ENCODE measurements at regions not wholly inside any gene's neighbourhood (a gene's known extent, or its start where the extent isn't known, plus 50 kb on each side); places are given as distances from the start of the nearest gene placed in this dataset.
A peak's percentile ranks its signal among the peaks of the same experiment; 100 is the strongest.
"Not testable (repeated sequence)": the region's sequence is repeated elsewhere in the genome, so short reads cannot be mapped to it uniquely, and the experiment has no call there.

GRCh38 chr2:62624855-62625254, 80.7 kb upstream of the EHBP1 start:
- Mint-ChIP-seq H3K36me3 (no peaks in the 10 kb centered on the region), H3K9me3 (peaks cover 5 to 6% (median 5%) of the 10 kb centered on the region in 3 donors), H3K4me1 (peaks cover 0 to 8% (median 4%) of the 10 kb centered on the region in 3 donors), H3K27ac (no peak overlapping the region), H3K27me3 (peaks cover 16 to 19% of the 10 kb centered on the region in 2 donors), H3K4me3 (no peak overlapping the region)
- ChIA-PET CTCF (no interaction called here), POLR2A (no interaction called here)
- Histone ChIP-seq H3K27ac (ENCODE audit: low read length) (no peak overlapping the region), H3K4me1 (ENCODE audit: control insufficient read depth in 1 of 2, extremely low read depth in 1 of 2, insufficient read depth in 2 of 2, low read length in 2 of 2) (peaks cover 0 to 3% of the 10 kb centered on the region in 2 experiments), H3K4me3 (ENCODE audit: control insufficient read depth in 1 of 2, extremely low read depth in 1 of 2, low read length in 1 of 2) (no peak overlapping the region), H3K27me3 (replicated peaks in 1 of 2; ENCODE audit: control insufficient read depth in 2 of 2, extremely low read depth in 1 of 2, insufficient read depth in 2 of 2, low read length in 1 of 2) (peaks cover 0 to 13% of the 10 kb centered on the region in 2 experiments), H3K9me3 (no peaks in the 10 kb centered on the region), H3K36me3 (ENCODE audit: control insufficient read depth in 2 of 2, extremely low read depth in 1 of 2, insufficient read depth in 1 of 2, low read length in 1 of 2) (no peaks in the 10 kb centered on the region)
- no CpG with 5 or more reads among the region's 3 CpGs for WGBS (ENCODE audit: insufficient coverage)
- DNase-seq (no peak), ATAC-seq (replicated peaks in 1 of 4) (no peak)

DNA sequence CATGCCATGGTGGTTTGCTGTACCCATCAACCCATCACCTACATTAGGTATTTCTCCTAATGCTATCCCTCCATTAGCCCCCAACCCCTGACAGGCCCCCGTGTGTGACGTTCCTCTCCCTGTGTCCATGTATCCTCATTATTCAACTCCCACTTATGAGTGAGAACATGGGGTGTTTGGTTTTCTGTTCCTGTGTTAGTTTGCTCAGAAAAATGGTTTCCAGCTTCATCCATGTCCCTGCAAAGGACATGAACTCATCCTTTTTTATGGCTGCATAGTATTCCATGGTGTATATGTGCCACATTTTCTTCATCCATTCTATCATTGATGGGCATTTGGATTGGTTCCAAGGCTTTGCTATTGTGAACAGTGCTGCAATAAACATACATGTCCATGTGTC, 89.0 kb upstream of the EHBP1 start:
- H3K27ac Mint-ChIP-seq; CTCF ChIA-PET; H3K36me3 Mint-ChIP-seq; H3K4me1 ChIP-seq (ENCODE audit: control insufficient read depth in 1 of 2, extremely low read depth in 1 of 2, insufficient read depth in 2 of 2, low read length in 2 of 2); H3K4me3 ChIP-seq (ENCODE audit: control insufficient read depth in 1 of 2, extremely low read depth in 1 of 2, low read length in 1 of 2); H3K4me3 Mint-ChIP-seq; DNase-seq; ATAC-seq (replicated peaks in 1 of 4); H3K9me3 ChIP-seq; H3K27ac ChIP-seq (ENCODE audit: low read length); H3K36me3 ChIP-seq (ENCODE audit: control insufficient read depth in 2 of 2, extremely low read depth in 1 of 2, insufficient read depth in 1 of 2, low read length in 1 of 2); H3K4me1 Mint-ChIP-seq; H3K27me3 ChIP-seq (replicated peaks in 1 of 2; ENCODE audit: control insufficient read depth in 2 of 2, extremely low read depth in 1 of 2, insufficient read depth in 2 of 2, low read length in 1 of 2); POLR2A ChIA-PET: not testable (repeated sequence)
- Mint-ChIP-seq H3K27me3 (peaks cover 12 to 18% of the 10 kb centered on the region in 2 donors), H3K9me3 (peaks cover 16 to 31% (median 20%) of the 10 kb centered on the region in 3 donors)
- no CpG with 5 or more reads among the region's 2 CpGs for WGBS (ENCODE audit: insufficient coverage)

DNA sequence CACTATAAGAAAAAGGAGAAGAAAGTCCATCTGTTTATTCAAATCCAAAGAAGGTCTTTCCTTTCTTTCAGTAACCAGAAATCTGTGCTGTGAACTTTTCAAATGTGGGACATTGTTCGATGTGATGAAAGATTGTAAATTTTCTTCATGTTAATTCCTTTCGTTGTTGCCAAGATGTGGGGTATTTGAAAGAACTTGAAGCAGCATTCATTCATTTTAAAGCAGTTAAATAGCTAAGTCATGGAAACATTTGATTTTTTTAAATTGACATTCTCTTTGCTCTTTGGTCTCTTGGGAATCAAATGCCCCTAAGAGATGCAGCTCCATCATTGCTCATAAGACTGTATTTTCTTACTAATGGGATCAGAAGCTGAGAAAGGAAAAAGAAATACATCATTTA, 93.7 kb upstream of the EHBP1 start:
- no peaks in the 10 kb centered on the region for H3K27me3 ChIP-seq (replicated peaks in 1 of 2; ENCODE audit: control insufficient read depth in 2 of 2, extremely low read depth in 1 of 2, insufficient read depth in 2 of 2, low read length in 1 of 2)
- Mint-ChIP-seq H3K36me3 (no peaks in the 10 kb centered on the region), H3K27me3 (peaks cover 0 to 5% of the 10 kb centered on the region in 2 donors), H3K4me3 (no peak overlapping the region), H3K4me1 (no peaks in the 10 kb centered on the region), H3K9me3 (peaks cover 0 to 5% (median under 1%) of the 10 kb centered on the region in 3 donors), H3K27ac (no peak overlapping the region)
- no peaks in the 10 kb centered on the region for H3K4me1 ChIP-seq (ENCODE audit: control insufficient read depth in 1 of 2, extremely low read depth in 1 of 2, insufficient read depth in 2 of 2, low read length in 2 of 2)
- H3K27ac ChIP-seq (ENCODE audit: low read length): no peak overlapping the region
- DNase-seq (no peak), ATAC-seq (replicated peaks in 1 of 4) (no peak)
- H3K9me3 ChIP-seq: no peaks in the 10 kb centered on the region
- H3K36me3 ChIP-seq (ENCODE audit: control insufficient read depth in 2 of 2, extremely low read depth in 1 of 2, insufficient read depth in 1 of 2, low read length in 1 of 2): no peaks in the 10 kb centered on the region
- no CpG with 5 or more reads among the region's 2 CpGs for WGBS (ENCODE audit: insufficient coverage)
- POLR2A ChIA-PET: no interaction called here
- H3K4me3 ChIP-seq (ENCODE audit: control insufficient read depth in 1 of 2, extremely low read depth in 1 of 2, low read length in 1 of 2): no peak overlapping the region
- CTCF ChIA-PET: no interaction called here

GRCh38 chr2:62605471-62605870, 99.5 kb upstream of the TMEM17 start:
- 80% methylated on average over 5 of the region's 13 CpGs for WGBS (ENCODE audit: insufficient coverage)
- ATAC-seq (replicated peaks in 1 of 4); H3K4me1 ChIP-seq (ENCODE audit: control insufficient read depth in 1 of 2, extremely low read depth in 1 of 2, insufficient read depth in 2 of 2, low read length in 2 of 2); H3K4me3 ChIP-seq (ENCODE audit: control insufficient read depth in 1 of 2, extremely low read depth in 1 of 2, low read length in 1 of 2); H3K27ac Mint-ChIP-seq; H3K27ac ChIP-seq (ENCODE audit: low read length); H3K36me3 Mint-ChIP-seq; CTCF ChIA-PET; DNase-seq; POLR2A ChIA-PET; H3K27me3 ChIP-seq (replicated peaks in 1 of 2; ENCODE audit: control insufficient read depth in 2 of 2, extremely low read depth in 1 of 2, insufficient read depth in 2 of 2, low read length in 1 of 2); H3K9me3 Mint-ChIP-seq; H3K36me3 ChIP-seq (ENCODE audit: control insufficient read depth in 2 of 2, extremely low read depth in 1 of 2, insufficient read depth in 1 of 2, low read length in 1 of 2); H3K4me3 Mint-ChIP-seq; H3K9me3 ChIP-seq; H3K4me1 Mint-ChIP-seq: not testable (repeated sequence)
- peaks cover 24 to 30% of the 10 kb centered on the region in 2 donors for H3K27me3 Mint-ChIP-seq

DNA sequence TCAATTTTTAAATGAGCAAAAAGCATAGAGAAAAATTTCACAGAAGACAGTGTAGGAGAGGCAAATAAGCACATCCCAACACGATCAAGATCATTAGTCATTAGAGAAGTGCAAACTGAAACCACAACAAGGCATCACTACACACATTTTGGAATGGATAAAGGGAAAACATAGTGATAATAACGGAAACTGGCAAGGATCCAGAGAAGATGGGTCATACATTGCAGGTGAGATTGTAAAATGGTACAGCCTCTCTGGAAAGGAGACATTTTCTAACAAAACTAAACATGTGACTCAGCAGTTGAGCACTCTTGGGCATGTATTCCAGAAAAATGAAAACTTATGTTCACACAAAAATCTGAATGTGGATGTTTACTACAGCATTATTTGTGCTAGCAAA, 98.3 kb upstream of the TMEM17 start:
- Mint-ChIP-seq H3K36me3 (no peaks in the 10 kb centered on the region), H3K4me1 (no peaks in the 10 kb centered on the region), H3K4me3 (no peak overlapping the region), H3K9me3 (peaks cover 6 to 10% (median 7%) of the 10 kb centered on the region in 3 donors), H3K27me3 (peaks cover 27 to 39% of the 10 kb centered on the region in 2 donors), H3K27ac (no peak overlapping the region)
- CTCF ChIA-PET: no interaction called here
- Histone ChIP-seq H3K4me3 (ENCODE audit: control insufficient read depth in 1 of 2, extremely low read depth in 1 of 2, low read length in 1 of 2) (no peak overlapping the region), H3K27me3 (replicated peaks in 1 of 2; ENCODE audit: control insufficient read depth in 2 of 2, extremely low read depth in 1 of 2, insufficient read depth in 2 of 2, low read length in 1 of 2) (peaks cover 0 to 5% of the 10 kb centered on the region in 2 experiments), H3K27ac (ENCODE audit: low read length) (no peak overlapping the region), H3K9me3 (no peaks in the 10 kb centered on the region), H3K4me1 (ENCODE audit: control insufficient read depth in 1 of 2, extremely low read depth in 1 of 2, insufficient read depth in 2 of 2, low read length in 2 of 2) (no peaks in the 10 kb centered on the region), H3K36me3 (ENCODE audit: control insufficient read depth in 2 of 2, extremely low read depth in 1 of 2, insufficient read depth in 1 of 2, low read length in 1 of 2) (no peaks in the 10 kb centered on the region)
- POLR2A ChIA-PET: no interaction called here
- no CpG with 5 or more reads among the region's 2 CpGs for WGBS (ENCODE audit: insufficient coverage)
- ATAC-seq (replicated peaks in 1 of 4) (no peak), DNase-seq (no peak)

DNA sequence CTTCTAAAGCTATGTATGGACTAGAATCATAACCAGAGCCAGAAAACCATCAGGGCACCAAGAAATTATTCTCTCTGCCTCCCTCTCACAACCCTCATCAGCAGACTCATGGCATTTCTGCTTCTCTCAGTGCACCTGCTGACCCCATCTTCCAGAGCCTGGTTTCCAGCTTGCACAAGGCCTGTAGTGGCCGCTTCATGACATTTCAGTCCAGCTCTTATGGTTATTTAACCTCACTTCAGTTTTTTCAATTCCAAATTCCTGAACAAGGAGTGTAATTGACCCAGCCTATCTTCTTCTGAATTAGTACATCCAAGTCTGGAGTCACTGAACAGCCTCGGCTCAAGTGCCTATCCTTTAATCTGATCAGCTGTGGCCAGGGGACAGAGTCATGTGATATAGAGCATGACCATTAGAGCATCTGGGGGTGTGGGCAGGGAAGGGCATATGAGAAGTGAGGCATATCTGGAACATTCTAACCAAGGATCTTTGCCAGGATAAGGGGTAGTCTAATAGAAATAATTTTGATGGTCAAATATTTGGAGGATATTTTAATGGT, 97.2 kb upstream of the TMEM17 start:
- H3K36me3 ChIP-seq (ENCODE audit: control insufficient read depth in 2 of 2, extremely low read depth in 1 of 2, insufficient read depth in 1 of 2, low read length in 1 of 2): no peaks in the 10 kb centered on the region
- no peak for DNase-seq
- H3K4me1 ChIP-seq (ENCODE audit: control insufficient read depth in 1 of 2, extremely low read depth in 1 of 2, insufficient read depth in 2 of 2, low read length in 2 of 2): no peaks in the 10 kb centered on the region
- H3K27me3 ChIP-seq (replicated peaks in 1 of 2; ENCODE audit: control insufficient read depth in 2 of 2, extremely low read depth in 1 of 2, insufficient read depth in 2 of 2, low read length in 1 of 2): peaks cover 0 to 5% of the 10 kb centered on the region in 2 experiments
- 57% methylated on average over 1 of the region's 2 CpGs for WGBS (ENCODE audit: insufficient coverage)
- H3K4me3 Mint-ChIP-seq: peak overlapping the region in 1 of 3 donors; percentile 29
- no peak overlapping the region for H3K27ac Mint-ChIP-seq
- H3K4me3 ChIP-seq (ENCODE audit: control insufficient read depth in 1 of 2, extremely low read depth in 1 of 2, low read length in 1 of 2): no peak overlapping the region
- ChIA-PET POLR2A (no interaction called here), CTCF (no interaction called here)
- no peaks in the 10 kb centered on the region for H3K36me3 Mint-ChIP-seq
- no peak for ATAC-seq (replicated peaks in 1 of 4)
- H3K9me3 ChIP-seq: no peaks in the 10 kb centered on the region
- H3K9me3 Mint-ChIP-seq: peaks cover 6 to 10% (median 7%) of the 10 kb centered on the region in 3 donors
- no peak overlapping the region for H3K27ac ChIP-seq (ENCODE audit: low read length)
- no peaks in the 10 kb centered on the region for H3K4me1 Mint-ChIP-seq
- H3K27me3 Mint-ChIP-seq: peaks cover 27 to 37% of the 10 kb centered on the region in 2 donors

Measured in T-cell (primary cell).